ENCODE measurements at regions not wholly inside any gene's neighbourhood (a gene's known extent, or its start where the extent isn't known, plus 50 kb on each side); places are given as distances from the start of the nearest gene placed in this dataset.
"Not testable (repeated sequence)": the region's sequence is repeated elsewhere in the genome, so short reads cannot be mapped to it uniquely, and the experiment has no call there.

DNA sequence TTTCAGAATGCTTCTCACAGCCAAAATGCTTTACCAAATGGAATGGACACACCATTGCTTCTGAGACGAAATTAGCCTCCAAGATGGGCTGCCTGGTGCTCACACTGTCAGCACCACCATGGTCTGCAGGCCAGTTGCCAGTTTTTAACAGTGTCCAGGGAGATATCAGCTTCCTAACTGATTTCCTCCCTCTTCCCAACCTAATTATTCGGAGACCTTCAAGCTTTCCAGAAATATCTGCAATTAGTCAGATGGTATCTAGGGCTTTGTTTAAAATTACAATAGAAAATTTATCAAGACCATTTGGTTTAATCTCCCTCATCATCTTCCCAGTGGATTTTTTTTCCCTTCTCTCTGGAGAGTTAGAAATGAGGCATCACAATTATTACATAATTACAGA lies 287.5 kb downstream of the ZPLD1 start:
- Histone ChIP-seq H3K4me2 (no peak overlapping the region), H3K27ac (no peak overlapping the region), H3K4me1 (no peaks in the 10 kb centered on the region), H3K9me3 (no peaks in the 10 kb centered on the region), H3K4me3 (no peak overlapping the region)
- ChIA-PET POLR2A (no interaction called here), CTCF (interaction anchor here (1.1 kb wide), 1 partner anchor 49 kb away, joined by 3 read pairs; no protein-coding TSS in a partner anchor)
- WGBS (ENCODE audit: missing lambda C conversion rate), result 10% methylated on average over 2 of the region's 2 CpGs
- ATAC-seq (no peak), FAIRE-seq (no peak), DNase-seq (ENCODE audit: low read depth in 1 of 2, low spot score in 1 of 2) (no peak)
- TF ChIP-seq KDM5A (IDR thresholded peaks at IDR 0.05) (no peak), JUN (IDR thresholded peaks at IDR 0.05) (no peak), E2F6 (IDR thresholded peaks at IDR 0.05; ENCODE audit: borderline replicate concordance, low read depth) (no peak), REST (IDR thresholded peaks at IDR 0.05) (no peak), NPAS2 (CRISPR knock-in tag; IDR thresholded peaks at IDR 0.05; ENCODE audit: borderline replicate concordance) (no peak), CHD4 (IDR thresholded peaks at IDR 0.05; ENCODE audit: borderline replicate concordance) (no peak), HEYL (CRISPR knock-in tag; IDR thresholded peaks at IDR 0.05) (no peak), ZC3H11A (IDR thresholded peaks at IDR 0.05) (no peak), TFCP2L1 (CRISPR knock-in tag; IDR thresholded peaks at IDR 0.05) (no peak), CEBPB (IDR thresholded peaks at IDR 0.05) (no peak)
- TF ChIP-seq, protein P1, sequence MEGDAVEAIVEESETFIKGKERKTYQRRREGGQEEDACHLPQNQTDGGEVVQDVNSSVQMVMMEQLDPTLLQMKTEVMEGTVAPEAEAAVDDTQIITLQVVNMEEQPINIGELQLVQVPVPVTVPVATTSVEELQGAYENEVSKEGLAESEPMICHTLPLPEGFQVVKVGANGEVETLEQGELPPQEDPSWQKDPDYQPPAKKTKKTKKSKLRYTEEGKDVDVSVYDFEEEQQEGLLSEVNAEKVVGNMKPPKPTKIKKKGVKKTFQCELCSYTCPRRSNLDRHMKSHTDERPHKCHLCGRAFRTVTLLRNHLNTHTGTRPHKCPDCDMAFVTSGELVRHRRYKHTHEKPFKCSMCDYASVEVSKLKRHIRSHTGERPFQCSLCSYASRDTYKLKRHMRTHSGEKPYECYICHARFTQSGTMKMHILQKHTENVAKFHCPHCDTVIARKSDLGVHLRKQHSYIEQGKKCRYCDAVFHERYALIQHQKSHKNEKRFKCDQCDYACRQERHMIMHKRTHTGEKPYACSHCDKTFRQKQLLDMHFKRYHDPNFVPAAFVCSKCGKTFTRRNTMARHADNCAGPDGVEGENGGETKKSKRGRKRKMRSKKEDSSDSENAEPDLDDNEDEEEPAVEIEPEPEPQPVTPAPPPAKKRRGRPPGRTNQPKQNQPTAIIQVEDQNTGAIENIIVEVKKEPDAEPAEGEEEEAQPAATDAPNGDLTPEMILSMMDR (IDR thresholded peaks at IDR 0.05), result no peak
- TF ChIP-seq, protein P2, sequence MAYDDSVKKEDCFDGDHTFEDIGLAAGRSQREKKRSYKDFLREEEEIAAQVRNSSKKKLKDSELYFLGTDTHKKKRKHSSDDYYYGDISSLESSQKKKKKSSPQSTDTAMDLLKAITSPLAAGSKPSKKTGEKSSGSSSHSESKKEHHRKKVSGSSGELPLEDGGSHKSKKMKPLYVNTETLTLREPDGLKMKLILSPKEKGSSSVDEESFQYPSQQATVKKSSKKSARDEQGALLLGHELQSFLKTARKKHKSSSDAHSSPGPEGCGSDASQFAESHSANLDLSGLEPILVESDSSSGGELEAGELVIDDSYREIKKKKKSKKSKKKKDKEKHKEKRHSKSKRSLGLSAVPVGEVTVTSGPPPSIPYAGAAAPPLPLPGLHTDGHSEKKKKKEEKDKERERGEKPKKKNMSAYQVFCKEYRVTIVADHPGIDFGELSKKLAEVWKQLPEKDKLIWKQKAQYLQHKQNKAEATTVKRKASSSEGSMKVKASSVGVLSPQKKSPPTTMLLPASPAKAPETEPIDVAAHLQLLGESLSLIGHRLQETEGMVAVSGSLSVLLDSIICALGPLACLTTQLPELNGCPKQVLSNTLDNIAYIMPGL (CRISPR knock-in tag; IDR thresholded peaks at IDR 0.05; ENCODE audit: borderline replicate concordance), result no peak
- TF ChIP-seq, protein P3, sequence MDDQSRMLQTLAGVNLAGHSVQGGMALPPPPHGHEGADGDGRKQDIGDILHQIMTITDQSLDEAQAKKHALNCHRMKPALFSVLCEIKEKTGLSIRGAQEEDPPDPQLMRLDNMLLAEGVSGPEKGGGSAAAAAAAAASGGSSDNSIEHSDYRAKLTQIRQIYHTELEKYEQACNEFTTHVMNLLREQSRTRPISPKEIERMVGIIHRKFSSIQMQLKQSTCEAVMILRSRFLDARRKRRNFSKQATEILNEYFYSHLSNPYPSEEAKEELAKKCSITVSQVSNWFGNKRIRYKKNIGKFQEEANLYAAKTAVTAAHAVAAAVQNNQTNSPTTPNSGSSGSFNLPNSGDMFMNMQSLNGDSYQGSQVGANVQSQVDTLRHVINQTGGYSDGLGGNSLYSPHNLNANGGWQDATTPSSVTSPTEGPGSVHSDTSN (IDR thresholded peaks at IDR 0.05), result no peak

DNA sequence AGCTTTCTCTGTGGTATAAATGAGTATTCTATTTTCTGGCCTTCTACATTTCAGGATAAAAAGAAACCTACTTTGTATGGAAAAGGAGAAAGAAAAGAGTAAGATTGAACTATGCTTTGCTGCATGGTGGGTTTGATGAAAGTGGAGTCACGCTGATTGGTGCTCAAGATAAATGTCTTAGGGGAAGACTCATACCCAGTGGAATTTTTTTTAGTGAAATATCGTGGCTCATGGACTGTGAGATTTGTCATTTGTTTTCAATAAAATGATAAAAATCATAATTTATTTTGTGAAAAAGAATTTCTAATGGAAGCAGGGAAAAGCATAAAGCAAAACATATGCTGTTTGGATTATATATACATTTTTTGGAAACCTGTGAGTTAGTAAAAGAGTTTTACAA lies 292.5 kb downstream of the ZPLD1 start:
- POLR2A ChIA-PET, result no interaction called here

DNA sequence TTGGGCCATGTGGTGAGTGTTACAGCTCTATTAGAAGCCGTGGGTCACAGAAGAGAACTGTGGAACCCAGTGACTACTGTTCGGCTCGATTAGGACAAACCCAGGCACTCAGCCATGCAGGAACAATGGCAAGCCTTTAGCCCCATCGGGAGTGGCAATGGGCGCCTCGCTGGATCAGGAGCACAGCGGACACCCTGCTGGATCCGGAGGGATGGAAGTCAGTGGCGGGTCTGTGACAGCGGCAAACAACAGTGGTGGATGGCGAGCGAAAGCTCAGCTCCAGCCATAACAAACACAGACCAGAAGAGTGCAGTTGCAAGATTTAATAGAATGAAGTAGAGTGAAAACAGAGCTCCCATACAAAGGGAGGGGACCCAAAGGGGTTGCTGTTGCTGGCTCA lies 297.8 kb downstream of the ZPLD1 start:
- peaks cover 13% of the 10 kb centered on the region for H3K4me1 ChIP-seq
- H3K27ac ChIP-seq; ATAC-seq; H3K4me3 ChIP-seq; FAIRE-seq; DNase-seq (ENCODE audit: low read depth in 1 of 2, low spot score in 1 of 2); POLR2A ChIA-PET; H3K9me3 ChIP-seq; H3K4me2 ChIP-seq; CTCF ChIA-PET: not testable (repeated sequence)
- WGBS (ENCODE audit: missing lambda C conversion rate), result 81% methylated on average over 12 of the region's 12 CpGs

More for the DNA sequence above, 292.5 kb downstream of the ZPLD1 start:
- Histone ChIP-seq H3K4me1 (no peaks in the 10 kb centered on the region), H3K4me3 (no peak overlapping the region), H3K9me3 (no peaks in the 10 kb centered on the region), H3K4me2 (no peak overlapping the region), H3K27ac (no peak overlapping the region)
- CTCF ChIA-PET, result no interaction called here
- DNase-seq (ENCODE audit: low read depth in 1 of 2, low spot score in 1 of 2), result no peak
- WGBS (ENCODE audit: missing lambda C conversion rate), result 37% methylated on average over 2 of the region's 2 CpGs
- TF ChIP-seq ESRRA (IDR thresholded peaks at IDR 0.05; ENCODE audit: borderline replicate concordance, low read length) (no peak), CHD2 (IDR thresholded peaks at IDR 0.05; ENCODE audit: low read length, partially characterized antibody) (no peak), EHF (CRISPR knock-in tag; IDR thresholded peaks at IDR 0.05) (no peak)
- FAIRE-seq, result no peak
- ATAC-seq, result no peak

All from A549 (cell line).